ENCODE measurements at regions not wholly inside any gene's neighbourhood (a gene's known extent, or its start where the extent isn't known, plus 50 kb on each side); places are given as distances from the start of the nearest gene placed in this dataset.

GRCh38 chr12:24224401-24224800 lies 274.9 kb upstream of the SOX5 start:
- Histone ChIP-seq H3K27me3 (ENCODE audit: control insufficient read depth, insufficient read depth, low read length) (no peaks in the 10 kb centered on the region), H3K4me1 (ENCODE audit: control insufficient read depth, insufficient read depth, low read length) (peaks cover 10% of the 10 kb centered on the region; the same call in 1 of the 2 replicates), H3K9me3 (ENCODE audit: control insufficient read depth, insufficient read depth, low read length) (no peaks in the 10 kb centered on the region), H3K9ac (ENCODE audit: low read depth, low read length) (no peak overlapping the region), H3K4me3 (ENCODE audit: low read depth, low read length) (no peak overlapping the region), H3K27ac (ENCODE audit: low read depth, low read length) (no peak overlapping the region), H3K36me3 (ENCODE audit: control insufficient read depth, insufficient read depth, low read length) (no peaks in the 10 kb centered on the region)

- no peak overlapping the region for H3K4me3 ChIP-seq (ENCODE audit: low read depth, low read length)
- H3K9ac ChIP-seq (ENCODE audit: low read depth, low read length), result no peak overlapping the region
- H3K27me3 ChIP-seq (ENCODE audit: control insufficient read depth, insufficient read depth, low read length), result no peaks in the 10 kb centered on the region
- peaks cover 5% of the 10 kb centered on the region; the same call in 1 of the 2 replicates for H3K4me1 ChIP-seq (ENCODE audit: control insufficient read depth, insufficient read depth, low read length)
- H3K9me3 ChIP-seq (ENCODE audit: control insufficient read depth, insufficient read depth, low read length), result no peaks in the 10 kb centered on the region
- H3K36me3 ChIP-seq (ENCODE audit: control insufficient read depth, insufficient read depth, low read length), result no peaks in the 10 kb centered on the region
- H3K27ac ChIP-seq (ENCODE audit: low read depth, low read length), result no peak overlapping the region
These were observed 274.5 kb upstream of the SOX5 start for GRCh38 chr12:24223926-24224325.

- Histone ChIP-seq H3K27me3 (ENCODE audit: control insufficient read depth, insufficient read depth, low read length) (no peaks in the 10 kb centered on the region), H3K4me3 (ENCODE audit: low read depth, low read length) (no peak overlapping the region), H3K4me1 (ENCODE audit: control insufficient read depth, insufficient read depth, low read length) (no peaks in the 10 kb centered on the region; the same call in 1 of the 2 replicates), H3K27ac (ENCODE audit: low read depth, low read length) (no peak overlapping the region), H3K9ac (ENCODE audit: low read depth, low read length) (no peak overlapping the region), H3K9me3 (ENCODE audit: control insufficient read depth, insufficient read depth, low read length) (no peaks in the 10 kb centered on the region), H3K36me3 (ENCODE audit: control insufficient read depth, insufficient read depth, low read length) (no peaks in the 10 kb centered on the region)
These were observed 273.5 kb upstream of the SOX5 start for GRCh38 chr12:24222968-24223367.

GRCh38 chr12:24212496-24212895 lies 263.0 kb upstream of the SOX5 start:
- H3K4me1 ChIP-seq (ENCODE audit: control insufficient read depth, insufficient read depth, low read length), result peaks cover 11% of the 10 kb centered on the region; the same call in 1 of the 2 replicates
- no peaks in the 10 kb centered on the region for H3K9me3 ChIP-seq (ENCODE audit: control insufficient read depth, insufficient read depth, low read length)
- H3K9ac ChIP-seq (ENCODE audit: low read depth, low read length), result no peak overlapping the region
- no peaks in the 10 kb centered on the region for H3K36me3 ChIP-seq (ENCODE audit: control insufficient read depth, insufficient read depth, low read length)
- H3K27me3 ChIP-seq (ENCODE audit: control insufficient read depth, insufficient read depth, low read length), result no peaks in the 10 kb centered on the region
- H3K4me3 ChIP-seq (ENCODE audit: low read depth, low read length), result no peak overlapping the region
- H3K27ac ChIP-seq (ENCODE audit: low read depth, low read length), result no peak overlapping the region

DNA sequence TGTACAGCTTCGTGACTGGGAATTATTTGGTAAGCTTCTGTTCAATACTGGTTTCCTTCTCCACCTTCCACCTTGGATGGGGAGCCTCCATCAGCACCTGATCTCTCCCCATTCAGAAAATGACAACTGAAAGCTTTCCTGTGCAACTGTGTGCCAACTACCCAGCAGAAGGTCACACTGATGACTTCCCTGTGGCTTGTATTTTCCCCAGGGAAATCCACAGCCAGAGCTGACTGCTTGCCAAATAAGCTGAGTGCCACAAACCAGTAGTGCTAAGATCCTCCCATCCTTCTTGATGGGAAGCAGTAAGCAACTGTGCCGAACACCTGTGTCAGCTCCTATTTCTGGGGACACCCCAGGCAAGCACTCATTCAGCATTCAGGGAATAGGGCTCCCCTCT lies 257.2 kb upstream of the SOX5 start:
- no peaks in the 10 kb centered on the region for H3K36me3 ChIP-seq (ENCODE audit: control insufficient read depth, insufficient read depth, low read length)
- H3K4me3 ChIP-seq (ENCODE audit: low read depth, low read length), result no peak overlapping the region
- H3K9ac ChIP-seq (ENCODE audit: low read depth, low read length), result no peak overlapping the region
- H3K4me1 ChIP-seq (ENCODE audit: control insufficient read depth, insufficient read depth, low read length), result no peaks in the 10 kb centered on the region
- no peaks in the 10 kb centered on the region for H3K27me3 ChIP-seq (ENCODE audit: control insufficient read depth, insufficient read depth, low read length)
- no peaks in the 10 kb centered on the region for H3K9me3 ChIP-seq (ENCODE audit: control insufficient read depth, insufficient read depth, low read length)
- no peak overlapping the region for H3K27ac ChIP-seq (ENCODE audit: low read depth, low read length)

DNA sequence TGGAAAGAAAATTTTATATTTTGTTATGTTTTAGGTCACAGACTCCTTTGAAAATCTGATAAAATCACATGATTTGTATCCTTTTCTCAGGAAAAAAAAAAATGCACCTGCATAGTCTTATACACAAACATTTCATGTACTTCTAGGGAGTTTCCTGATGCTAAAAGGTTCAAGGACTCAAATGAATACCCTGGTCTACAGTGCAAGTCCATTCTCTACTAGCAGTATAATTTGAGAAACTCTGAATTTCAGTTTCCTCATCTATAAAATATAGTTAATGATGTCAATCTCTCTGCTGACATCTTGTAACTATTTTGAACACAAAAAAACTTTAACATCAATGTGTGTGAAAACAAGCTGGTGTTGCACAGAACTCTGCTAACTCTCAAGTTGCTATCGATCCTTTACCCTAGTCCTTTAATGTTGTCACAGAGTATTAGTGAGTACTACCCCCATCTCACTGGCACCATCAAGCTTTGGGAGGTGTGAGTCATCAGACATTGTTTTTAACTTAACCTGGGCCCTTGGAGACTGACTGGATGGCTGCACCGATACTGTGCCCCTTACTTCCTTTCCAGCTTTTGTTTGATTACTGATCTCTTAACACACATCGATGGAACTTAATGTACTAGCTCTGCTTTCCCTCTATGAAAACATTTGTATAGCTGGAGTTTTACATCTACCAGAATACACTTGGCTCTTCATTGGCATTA lies 251.9 kb upstream of the SOX5 start:
- H3K27me3 ChIP-seq (ENCODE audit: control insufficient read depth, insufficient read depth, low read length), result no peaks in the 10 kb centered on the region
- no peak overlapping the region for H3K4me3 ChIP-seq (ENCODE audit: low read depth, low read length)
- H3K36me3 ChIP-seq (ENCODE audit: control insufficient read depth, insufficient read depth, low read length), result no peaks in the 10 kb centered on the region
- no peak overlapping the region for H3K9ac ChIP-seq (ENCODE audit: low read depth, low read length)
- H3K4me1 ChIP-seq (ENCODE audit: control insufficient read depth, insufficient read depth, low read length), result peaks cover 6% of the 10 kb centered on the region
- no peaks in the 10 kb centered on the region for H3K9me3 ChIP-seq (ENCODE audit: control insufficient read depth, insufficient read depth, low read length)
- no peak overlapping the region for H3K27ac ChIP-seq (ENCODE audit: low read depth, low read length)

DNA sequence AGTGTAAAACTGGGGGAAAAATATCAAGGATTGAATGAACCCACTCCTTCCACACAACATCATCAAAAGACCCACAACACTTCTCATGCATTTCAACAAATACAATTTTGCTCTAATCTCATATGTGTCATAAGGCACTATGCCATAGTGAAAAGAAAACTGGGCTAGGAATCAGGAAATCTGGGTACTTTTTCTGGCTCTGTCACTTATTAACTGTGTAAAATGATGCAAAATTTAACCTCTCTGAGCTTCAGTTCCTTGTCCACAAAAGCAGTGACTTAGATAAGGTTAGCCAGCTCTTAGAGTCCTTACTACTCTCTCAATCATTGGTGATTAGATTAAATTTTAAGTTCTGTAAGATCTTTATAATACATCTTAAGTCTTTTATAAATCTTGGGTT lies 250.5 kb upstream of the SOX5 start:
- Histone ChIP-seq H3K4me3 (ENCODE audit: low read depth, low read length) (no peak overlapping the region), H3K27me3 (ENCODE audit: control insufficient read depth, insufficient read depth, low read length) (no peaks in the 10 kb centered on the region), H3K9me3 (ENCODE audit: control insufficient read depth, insufficient read depth, low read length) (no peaks in the 10 kb centered on the region), H3K9ac (ENCODE audit: low read depth, low read length) (no peak overlapping the region), H3K27ac (ENCODE audit: low read depth, low read length) (no peak overlapping the region), H3K36me3 (ENCODE audit: control insufficient read depth, insufficient read depth, low read length) (no peaks in the 10 kb centered on the region), H3K4me1 (ENCODE audit: control insufficient read depth, insufficient read depth, low read length) (peaks cover 6% of the 10 kb centered on the region)

- H3K9me3 ChIP-seq (ENCODE audit: control insufficient read depth, insufficient read depth, low read length), result no peaks in the 10 kb centered on the region
- no peaks in the 10 kb centered on the region for H3K36me3 ChIP-seq (ENCODE audit: control insufficient read depth, insufficient read depth, low read length)
- peaks cover 6% of the 10 kb centered on the region for H3K4me1 ChIP-seq (ENCODE audit: control insufficient read depth, insufficient read depth, low read length)
- H3K27ac ChIP-seq (ENCODE audit: low read depth, low read length), result no peak overlapping the region
- H3K27me3 ChIP-seq (ENCODE audit: control insufficient read depth, insufficient read depth, low read length), result no peaks in the 10 kb centered on the region
- H3K9ac ChIP-seq (ENCODE audit: low read depth, low read length), result no peak overlapping the region
- no peak overlapping the region for H3K4me3 ChIP-seq (ENCODE audit: low read depth, low read length)
These were observed 249.6 kb upstream of the SOX5 start for GRCh38 chr12:24198936-24199671.

DNA sequence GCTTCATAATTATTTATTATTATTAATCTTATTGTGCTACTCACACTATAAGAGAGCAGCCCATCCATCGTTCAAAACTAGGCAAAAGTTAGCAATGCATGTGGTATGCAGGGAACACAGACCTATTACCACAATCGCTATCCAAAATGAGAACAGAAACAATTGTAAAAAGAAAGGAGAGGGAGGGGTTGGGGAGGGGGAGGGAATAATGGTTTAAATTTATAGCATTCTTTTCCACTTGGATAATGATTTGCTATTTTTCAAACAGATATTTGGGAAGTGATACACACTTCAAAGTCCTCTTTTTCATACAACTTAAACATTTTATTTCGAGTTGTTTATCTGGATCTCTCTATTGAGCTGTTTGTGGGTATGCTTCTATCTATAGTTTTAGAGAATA lies 248.6 kb upstream of the SOX5 start:
- H3K4me1 ChIP-seq (ENCODE audit: control insufficient read depth, insufficient read depth, low read length), result peaks cover 6% of the 10 kb centered on the region
- H3K9me3 ChIP-seq (ENCODE audit: control insufficient read depth, insufficient read depth, low read length), result no peaks in the 10 kb centered on the region
- no peak overlapping the region for H3K9ac ChIP-seq (ENCODE audit: low read depth, low read length)
- no peak overlapping the region for H3K27ac ChIP-seq (ENCODE audit: low read depth, low read length)
- no peaks in the 10 kb centered on the region for H3K27me3 ChIP-seq (ENCODE audit: control insufficient read depth, insufficient read depth, low read length)
- H3K4me3 ChIP-seq (ENCODE audit: low read depth, low read length), result no peak overlapping the region
- H3K36me3 ChIP-seq (ENCODE audit: control insufficient read depth, insufficient read depth, low read length), result no peaks in the 10 kb centered on the region

DNA sequence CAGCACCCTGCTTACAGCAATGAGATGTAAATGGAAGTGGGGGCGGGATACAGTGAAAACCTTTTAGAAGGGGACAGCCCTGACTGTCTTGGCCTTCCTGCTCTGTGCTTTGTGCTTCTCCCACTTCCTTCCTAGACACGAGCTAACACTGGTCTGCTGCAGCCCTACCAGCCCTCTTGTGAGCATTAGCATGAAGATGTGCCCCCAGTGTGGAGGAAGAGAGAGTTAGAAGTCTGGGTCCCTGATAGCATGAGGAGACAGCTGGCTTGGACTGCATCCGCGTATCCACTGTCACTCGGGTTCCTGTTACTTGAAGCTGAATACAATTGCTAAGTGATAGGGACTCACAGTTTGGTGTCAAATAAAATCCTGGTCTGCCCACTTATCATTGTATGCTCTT lies 248.1 kb upstream of the SOX5 start:
- no peaks in the 10 kb centered on the region for H3K27me3 ChIP-seq (ENCODE audit: control insufficient read depth, insufficient read depth, low read length)
- H3K36me3 ChIP-seq (ENCODE audit: control insufficient read depth, insufficient read depth, low read length), result no peaks in the 10 kb centered on the region
- no peak overlapping the region for H3K4me3 ChIP-seq (ENCODE audit: low read depth, low read length)
- no peak overlapping the region for H3K9ac ChIP-seq (ENCODE audit: low read depth, low read length)
- no peaks in the 10 kb centered on the region for H3K9me3 ChIP-seq (ENCODE audit: control insufficient read depth, insufficient read depth, low read length)
- H3K27ac ChIP-seq (ENCODE audit: low read depth, low read length), result peak overlapping the region; percentile 46
- peaks cover 6% of the 10 kb centered on the region for H3K4me1 ChIP-seq (ENCODE audit: control insufficient read depth, insufficient read depth, low read length)

DNA sequence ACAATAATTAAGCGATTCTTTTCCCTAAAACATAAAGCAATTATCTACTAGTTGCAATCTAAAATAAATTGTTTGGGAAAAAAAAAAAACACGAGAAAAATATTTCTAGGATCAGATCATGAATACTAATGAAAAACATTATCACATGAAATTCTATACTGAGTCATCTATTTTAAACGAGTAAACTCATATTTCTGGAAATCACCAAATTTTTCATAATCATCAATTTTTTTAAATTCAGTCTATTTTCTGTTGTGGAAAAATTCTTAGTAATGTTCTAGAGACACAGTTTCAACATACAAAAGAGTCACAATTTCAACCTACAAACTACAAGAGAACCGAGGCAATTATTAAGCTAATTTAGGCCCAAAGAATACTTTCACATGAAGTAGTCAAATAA lies 245.6 kb upstream of the SOX5 start:
- Histone ChIP-seq H3K4me1 (ENCODE audit: control insufficient read depth, insufficient read depth, low read length) (peaks cover 6% of the 10 kb centered on the region), H3K27me3 (ENCODE audit: control insufficient read depth, insufficient read depth, low read length) (no peaks in the 10 kb centered on the region), H3K4me3 (ENCODE audit: low read depth, low read length) (no peak overlapping the region), H3K9me3 (ENCODE audit: control insufficient read depth, insufficient read depth, low read length) (no peaks in the 10 kb centered on the region), H3K9ac (ENCODE audit: low read depth, low read length) (no peak overlapping the region), H3K27ac (ENCODE audit: low read depth, low read length) (no peak overlapping the region), H3K36me3 (ENCODE audit: control insufficient read depth, insufficient read depth, low read length) (no peaks in the 10 kb centered on the region)

Measured in HUES48 (cell line).